GM10248 (cell line): ENCODE measurements at regions not wholly inside any gene's neighbourhood (a gene's known extent, or its start where the extent isn't known, plus 50 kb on each side); places are given as distances from the start of the nearest gene placed in this dataset.
A peak's percentile ranks its signal among the peaks of the same experiment; 100 is the strongest.

ENCODE experiments used
- CTCF ChIA-PET: fragments of 300-600 bp; sonication (Branson Sonifier 250); formaldehyde crosslinking; extraction: SDS; loops from one replicate; lab custom pipeline; 2021; ENCODE audit warnings: antibody characterized with exemption; lab: Yijun Ruan, JAX
- POLR2A ChIA-PET: fragments of 350-650 bp; sonication (Branson Sonifier 250); formaldehyde crosslinking; extraction: SDS; loops from one replicate; lab custom pipeline; 2020; ENCODE audit warnings: antibody characterized with exemption; lab: Yijun Ruan, JAX
- DNase-seq: peaks from one replicate; pipeline ENCODE4 v3.0.0; 2012; ENCODE audit errors: extremely low spot score
- CTCF ChIP-seq: IDR thresholded peaks from 2 replicates; pipeline ENCODE4 v1.5.1; 2012; ENCODE audit warnings: mild to moderate bottlenecking, low read depth; ENCODE audit errors: extremely low read depth, missing control alignments, control extremely low read depth

- ChIA-PET POLR2A (no interaction called here), CTCF (no interaction called here)
- no peak for DNase-seq
- TF ChIP-seq CTCF, result no peak
Observed at GRCh38 chrX:85630901-85631300, 251.4 kb upstream of the POF1B start.

GRCh38 chrX:85627363-85627762, 247.9 kb upstream of the POF1B start:
- TF ChIP-seq CTCF, result peak; percentile 38
- CTCF ChIA-PET, result interaction anchor here (0.6 to 2.1 kb wide), 2 partner anchors 10 to 16 kb away, joined by 3 to 8 read pairs; no protein-coding TSS in a partner anchor
- POLR2A ChIA-PET, result no interaction called here
- no peak for DNase-seq

- ChIA-PET CTCF (no interaction called here), POLR2A (no interaction called here)
- no peak for TF ChIP-seq CTCF
- DNase-seq, result no peak
Observed at GRCh38 chrX:85622635-85623034, 243.2 kb upstream of the POF1B start.

- POLR2A ChIA-PET, result no interaction called here
- CTCF ChIA-PET, result interaction anchor here (1.2 kb wide), 1 partner anchor 11 kb away, joined by 3 read pairs; no protein-coding TSS in a partner anchor
- DNase-seq, result no peak
- no peak for TF ChIP-seq CTCF
Observed at GRCh38 chrX:85620466-85620865, 241.0 kb upstream of the POF1B start.

- CTCF ChIA-PET, result no interaction called here
- POLR2A ChIA-PET, result no interaction called here
- TF ChIP-seq CTCF, result no peak
- no peak for DNase-seq
Observed at GRCh38 chrX:85619962-85620361, 240.5 kb upstream of the POF1B start.

- POLR2A ChIA-PET, result no interaction called here
- TF ChIP-seq CTCF, result peak; percentile 33
- DNase-seq, result peak; percentile 3
- CTCF ChIA-PET, result no interaction called here
Observed at GRCh38 chrX:85611926-85612325, 232.5 kb upstream of the POF1B start.

GRCh38 chrX:85592980-85593379, 213.5 kb upstream of the POF1B start:
- ChIA-PET POLR2A (no interaction called here), CTCF (no interaction called here)
- DNase-seq, result no peak
- TF ChIP-seq CTCF, result no peak
